WTC11 (cell line): ENCODE measurements at regions not wholly inside any gene's neighbourhood (a gene's known extent, or its start where the extent isn't known, plus 50 kb on each side); places are given as distances from the start of the nearest gene placed in this dataset.

Source experiments
- ATAC-seq: fragments of 200-7000 bp; cut with Tn5 transposase; 2 replicates; pipeline ENCODE4 v1.10.0; 2021; ENCODE audit warnings: mild to moderate bottlenecking, moderate library complexity
- CTCF ChIA-PET: fragments of 300-600 bp; sonication (Branson Sonifier 250); formaldehyde crosslinking; loops from one replicate; lab custom pipeline; 2021; ENCODE audit warnings: antibody characterized with exemption; lab: Charles Lee
- POLR2A ChIA-PET: fragments of 350-600 bp; sonication (Branson Sonifier 250); formaldehyde crosslinking; loops from one replicate; lab custom pipeline; 2021; ENCODE audit warnings: antibody characterized with exemption; lab: Charles Lee
- DNase-seq: peaks from one replicate; pipeline ENCODE4 v3.0.0; 2021; ENCODE audit warnings: low spot score
- H3K27ac Mint-ChIP-seq: 2 replicates; pipeline ENCODE4 v1.8.0; 2021; ENCODE audit warnings: mixed read lengths
- H3K27me3 Mint-ChIP-seq: 2 replicates; pipeline ENCODE4 v1.8.0; 2021; ENCODE audit warnings: low read depth, mild to moderate bottlenecking, moderate library complexity, mixed read lengths
- H3K36me3 Mint-ChIP-seq: 2 replicates; pipeline ENCODE4 v1.8.0; 2021; ENCODE audit warnings: mixed read lengths
- H3K4me1 Mint-ChIP-seq: 2 replicates; pipeline ENCODE4 v1.8.0; 2022; ENCODE audit warnings: mixed read lengths
- H3K4me3 Mint-ChIP-seq: 2 replicates; pipeline ENCODE4 v1.8.0; 2021; ENCODE audit warnings: mild to moderate bottlenecking, moderate library complexity, mixed read lengths
- H3K9me3 Mint-ChIP-seq: 2 replicates; pipeline ENCODE4 v1.8.0; 2021; ENCODE audit warnings: mixed read lengths
- ATF6 ChIP-seq: sonication (generic); formaldehyde crosslinking; IDR thresholded peaks from 2 replicates; pipeline ENCODE4 v1.8.1; 2023; ENCODE audit warnings: mild to moderate bottlenecking, missing genetic modification reagents
- CREB1 ChIP-seq: sonication (generic); formaldehyde crosslinking; IDR thresholded peaks from 2 replicates; pipeline ENCODE4 v1.8.0; 2023; ENCODE audit warnings: mild to moderate bottlenecking, missing genetic modification reagents
- CREM ChIP-seq: sonication (generic); formaldehyde crosslinking; IDR thresholded peaks from 2 replicates; pipeline ENCODE4 v1.8.1; 2022; ENCODE audit warnings: mild to moderate bottlenecking, missing genetic modification reagents, moderate library complexity
- CTCF ChIP-seq: fragments of 200-600 bp; IDR thresholded peaks from 2 replicates; pipeline ENCODE4 v1.8.0; 2022; ENCODE audit warnings: antibody characterized with exemption
- EMX1 ChIP-seq: fragments of 250-450 bp; sonication (Bioruptor Pico); IDR thresholded peaks from 2 replicates; pipeline ENCODE4 v1.8.0; 2021; ENCODE audit warnings: mild to moderate bottlenecking
- FOXJ3 ChIP-seq: sonication (generic); formaldehyde crosslinking; IDR thresholded peaks from 2 replicates; pipeline ENCODE4 v1.9.0; 2021; ENCODE audit warnings: missing genetic modification reagents, mild to moderate bottlenecking, borderline replicate concordance
- HMGXB4 ChIP-seq: sonication (generic); formaldehyde crosslinking; IDR thresholded peaks from 2 replicates; pipeline ENCODE4 v1.8.1; 2023; ENCODE audit warnings: mild to moderate bottlenecking, moderate library complexity, missing genetic modification reagents
- IRF2 ChIP-seq: sonication (generic); formaldehyde crosslinking; IDR thresholded peaks from 2 replicates; pipeline ENCODE4 v1.8.0; 2022; ENCODE audit warnings: low read depth, missing genetic modification reagents, borderline replicate concordance
- JAZF1 ChIP-seq: fragments of 250-450 bp; sonication (Bioruptor Pico); IDR thresholded peaks from 2 replicates; pipeline ENCODE4 v1.9.0; 2021; ENCODE audit warnings: moderate library complexity, mild to moderate bottlenecking, inconsistent platforms
- NFYB ChIP-seq: sonication (generic); formaldehyde crosslinking; conservative IDR thresholded peaks from 2 replicates; pipeline ENCODE4 v1.8.0; 2022; ENCODE audit warnings: low read depth, missing genetic modification reagents
- NR3C1 ChIP-seq: sonication (generic); formaldehyde crosslinking; conservative IDR thresholded peaks from 2 replicates; pipeline ENCODE4 v1.8.1; 2023; ENCODE audit warnings: low read depth, mild to moderate bottlenecking, missing genetic modification reagents
- STAT6 ChIP-seq: sonication (generic); formaldehyde crosslinking; conservative IDR thresholded peaks from 2 replicates; pipeline ENCODE4 v1.8.1; 2023; ENCODE audit warnings: mild to moderate bottlenecking, low read depth, missing genetic modification reagents, moderate library complexity
- TEAD1 ChIP-seq: sonication (generic); formaldehyde crosslinking; IDR thresholded peaks from 2 replicates; pipeline ENCODE4 v1.8.0; 2022; ENCODE audit warnings: mild to moderate bottlenecking, missing genetic modification reagents
- ZNF232 ChIP-seq: sonication (generic); formaldehyde crosslinking; IDR thresholded peaks from 2 replicates; pipeline ENCODE4 v1.8.0; 2022; ENCODE audit warnings: mild to moderate bottlenecking, missing genetic modification reagents
- ZNF532 ChIP-seq: fragments of 250-450 bp; sonication (Bioruptor Pico); IDR thresholded peaks from 2 replicates; pipeline ENCODE4 v1.9.0; 2021; ENCODE audit warnings: mild to moderate bottlenecking, borderline replicate concordance
- ZNF671 ChIP-seq: fragments of 250-450 bp; sonication (Bioruptor Pico); IDR thresholded peaks from 2 replicates; pipeline ENCODE4 v1.8.0; 2021; ENCODE audit warnings: mild to moderate bottlenecking
- ZSCAN18 ChIP-seq: fragments of 250-450 bp; sonication (Bioruptor Pico); IDR thresholded peaks from 2 replicates; pipeline ENCODE4 v2.1.2; 2022; ENCODE audit warnings: mild to moderate bottlenecking, moderate library complexity

GRCh38 chr1:114227059-114227458 lies 73.4 kb upstream of the SYT6 start:
- no peak overlapping the region for H3K27ac Mint-ChIP-seq
- no peaks in the 10 kb centered on the region for H3K36me3 Mint-ChIP-seq
- TF ChIP-seq FOXJ3 (CRISPR knock-in tag) = no peak
- TF ChIP-seq NFYB = no peak
- TF ChIP-seq EMX1 = no peak
- no peak for TF ChIP-seq CTCF
- TF ChIP-seq ZSCAN18 = no peak
- TF ChIP-seq ZNF532 (CRISPR knock-in tag) = no peak
- TF ChIP-seq CREB1 = no peak
- no peak for TF ChIP-seq ZNF671 (CRISPR knock-in tag)
- no peak for TF ChIP-seq NR3C1 (CRISPR knock-in tag)
- TF ChIP-seq HMGXB4 = no peak
- no peak for TF ChIP-seq IRF2
- TF ChIP-seq ATF6 (CRISPR knock-in tag) = no peak
- TF ChIP-seq JAZF1 (CRISPR knock-in tag) = no peak
- TF ChIP-seq STAT6 (CRISPR knock-in tag) = no peak
- no peak for TF ChIP-seq CREM (CRISPR knock-in tag)
- no peak for TF ChIP-seq ZNF232
- TF ChIP-seq TEAD1 (CRISPR knock-in tag) = no peak
- H3K9me3 Mint-ChIP-seq = no peaks in the 10 kb centered on the region
- ChIA-PET POLR2A (no interaction called here), CTCF (no interaction called here)
- DNase-seq (no peak), ATAC-seq (no peak)
- H3K4me1 Mint-ChIP-seq = no peaks in the 10 kb centered on the region
- peaks cover 35% of the 10 kb centered on the region for H3K27me3 Mint-ChIP-seq
- no peak overlapping the region for H3K4me3 Mint-ChIP-seq
